ENCODE measurements at regions not wholly inside any gene's neighbourhood (a gene's known extent, or its start where the extent isn't known, plus 50 kb on each side); places are given as distances from the start of the nearest gene placed in this dataset.

DNA sequence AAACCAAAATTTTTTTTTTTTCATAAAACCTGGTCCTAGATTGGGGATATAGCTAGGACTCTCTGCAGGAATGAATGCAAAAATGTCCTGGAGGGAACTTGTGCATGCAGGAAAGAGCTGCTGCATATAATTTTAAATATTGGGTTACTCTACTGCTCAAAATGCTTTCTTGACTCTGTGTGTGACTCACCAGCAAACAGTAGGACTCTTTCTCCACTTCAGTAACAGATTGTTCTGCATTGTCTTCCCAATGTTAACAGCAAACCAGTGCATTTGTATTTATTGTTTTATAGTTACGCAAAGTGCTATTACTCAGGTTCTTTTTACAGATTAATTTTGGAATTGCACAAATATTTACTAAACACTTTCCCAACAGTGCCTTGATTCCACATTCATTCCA lies 163.7 kb upstream of the KL start:
- TF ChIP-seq, protein P1, sequence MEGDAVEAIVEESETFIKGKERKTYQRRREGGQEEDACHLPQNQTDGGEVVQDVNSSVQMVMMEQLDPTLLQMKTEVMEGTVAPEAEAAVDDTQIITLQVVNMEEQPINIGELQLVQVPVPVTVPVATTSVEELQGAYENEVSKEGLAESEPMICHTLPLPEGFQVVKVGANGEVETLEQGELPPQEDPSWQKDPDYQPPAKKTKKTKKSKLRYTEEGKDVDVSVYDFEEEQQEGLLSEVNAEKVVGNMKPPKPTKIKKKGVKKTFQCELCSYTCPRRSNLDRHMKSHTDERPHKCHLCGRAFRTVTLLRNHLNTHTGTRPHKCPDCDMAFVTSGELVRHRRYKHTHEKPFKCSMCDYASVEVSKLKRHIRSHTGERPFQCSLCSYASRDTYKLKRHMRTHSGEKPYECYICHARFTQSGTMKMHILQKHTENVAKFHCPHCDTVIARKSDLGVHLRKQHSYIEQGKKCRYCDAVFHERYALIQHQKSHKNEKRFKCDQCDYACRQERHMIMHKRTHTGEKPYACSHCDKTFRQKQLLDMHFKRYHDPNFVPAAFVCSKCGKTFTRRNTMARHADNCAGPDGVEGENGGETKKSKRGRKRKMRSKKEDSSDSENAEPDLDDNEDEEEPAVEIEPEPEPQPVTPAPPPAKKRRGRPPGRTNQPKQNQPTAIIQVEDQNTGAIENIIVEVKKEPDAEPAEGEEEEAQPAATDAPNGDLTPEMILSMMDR (IDR thresholded peaks at IDR 0.05), result no peak
- TF ChIP-seq POLR2A (IDR thresholded peaks at IDR 0.05), result no peak
